H9 (cell line): ENCODE measurements at regions not wholly inside any gene's neighbourhood (a gene's known extent, or its start where the extent isn't known, plus 50 kb on each side); places are given as distances from the start of the nearest gene placed in this dataset.

Experiments used
- DNase-seq: peaks from one replicate; pipeline ENCODE4 v3.0.0-alpha.2; 2017
- H2AFZ ChIP-seq: one replicate; pipeline ENCODE4 v1.6.1; 2013; ENCODE audit warnings: mild to moderate bottlenecking, low read length, control low read depth, moderate library complexity
- H2AK5ac ChIP-seq: 2 replicates; pipeline ENCODE4 v1.6.1; 2013; ENCODE audit warnings: low read length, control low read depth, mixed read lengths; ENCODE audit not compliant: insufficient read length
- H2BK120ac ChIP-seq: one replicate; pipeline ENCODE4 v1.6.1; 2013; ENCODE audit warnings: low read depth, mild to moderate bottlenecking, low read length, control low read depth, inconsistent platforms; ENCODE audit not compliant: poor library complexity, severe bottlenecking
- H2BK12ac ChIP-seq: 2 replicates; pipeline ENCODE4 v1.6.1; 2013; ENCODE audit warnings: low read length, control low read depth, mixed read lengths, low read depth; ENCODE audit not compliant: insufficient read length
- H2BK15ac ChIP-seq: 2 replicates; pipeline ENCODE4 v1.6.1; 2013; ENCODE audit warnings: low read depth, low read length, control low read depth
- H2BK20ac ChIP-seq: one replicate; pipeline ENCODE4 v1.6.1; 2013; ENCODE audit warnings: low read depth, mild to moderate bottlenecking, low read length, control low read depth, inconsistent platforms; ENCODE audit not compliant: poor library complexity, severe bottlenecking
- H2BK5ac ChIP-seq: 2 replicates; pipeline ENCODE4 v1.6.1; 2013; ENCODE audit warnings: low read length, control low read depth, mixed read lengths; ENCODE audit not compliant: insufficient read length
- H3K14ac ChIP-seq: 2 replicates; pipeline ENCODE4 v1.6.1; 2013; ENCODE audit warnings: low read length, control low read depth; ENCODE audit not compliant: insufficient read depth
- H3K18ac ChIP-seq: 2 replicates; pipeline ENCODE4 v1.6.1; 2013; ENCODE audit warnings: low read depth, mild to moderate bottlenecking, mixed read lengths, low read length, control low read depth; ENCODE audit not compliant: insufficient read length
- H3K23ac ChIP-seq: 2 replicates; pipeline ENCODE4 v1.6.1; 2013; ENCODE audit warnings: low read length, control low read depth, mixed read lengths, low read depth; ENCODE audit not compliant: insufficient read length
- H3K23me2 ChIP-seq: 2 replicates; pipeline ENCODE4 v1.6.1; 2013; ENCODE audit warnings: low read depth, mild to moderate bottlenecking, mixed read lengths, low read length, control low read depth; ENCODE audit not compliant: insufficient read length, poor library complexity, severe bottlenecking
- H3K27ac ChIP-seq: 2 replicates; pipeline ENCODE4 v1.5.1; 2013; ENCODE audit warnings: low read length, control low read depth, mixed read lengths, low read depth; ENCODE audit not compliant: insufficient read length
- H3K27me3 ChIP-seq: 2 replicates; pipeline ENCODE4 v1.6.1; 2013; ENCODE audit warnings: low read length, control low read depth, inconsistent platforms; ENCODE audit not compliant: insufficient read depth
- H3K4ac ChIP-seq: 2 replicates; pipeline ENCODE4 v1.6.1; 2013; ENCODE audit warnings: low read depth, mild to moderate bottlenecking, control low read depth, inconsistent platforms, low read length, moderate library complexity
- H3K4me1 ChIP-seq: 2 replicates; pipeline ENCODE4 v1.6.1; 2013; ENCODE audit warnings: low read length, control low read depth, inconsistent platforms; ENCODE audit not compliant: insufficient read depth
- H3K4me2 ChIP-seq: 2 replicates; pipeline ENCODE4 v1.6.1; 2013; ENCODE audit warnings: low read length, control low read depth, mixed read lengths; ENCODE audit not compliant: insufficient read length, insufficient read depth
- H3K56ac ChIP-seq: 2 replicates; pipeline ENCODE4 v1.6.1; 2013; ENCODE audit warnings: low read depth, mild to moderate bottlenecking, mixed read lengths, low read length, control low read depth; ENCODE audit not compliant: insufficient read length
- H3K79me1 ChIP-seq: 2 replicates; pipeline ENCODE4 v1.6.1; 2013; ENCODE audit warnings: low read depth, mild to moderate bottlenecking, moderate library complexity, low read length, control low read depth, inconsistent platforms; ENCODE audit not compliant: insufficient read depth, poor library complexity, severe bottlenecking
- H3K79me2 ChIP-seq: 2 replicates; pipeline ENCODE4 v1.6.1; 2013; ENCODE audit warnings: low read length, control low read depth, inconsistent platforms; ENCODE audit not compliant: insufficient read depth
- H3K9ac ChIP-seq: 2 replicates; pipeline ENCODE4 v1.6.1; 2013; ENCODE audit warnings: low read length, control low read depth, mixed read lengths; ENCODE audit not compliant: insufficient read length; ENCODE audit errors: extremely low read depth
- H3K9me3 ChIP-seq: one replicate; pipeline ENCODE4 v1.6.1; 2013; ENCODE audit warnings: low read depth, low read length, inconsistent platforms; ENCODE audit not compliant: control insufficient read depth
- H3T11ph ChIP-seq: one replicate; pipeline ENCODE4 v1.6.1; 2013; ENCODE audit warnings: mild to moderate bottlenecking, low read length, control low read depth, inconsistent platforms
- H4K20me1 ChIP-seq: one replicate; pipeline ENCODE4 v1.6.1; 2013; ENCODE audit not compliant: control insufficient read depth, insufficient read length, insufficient read depth
- H4K5ac ChIP-seq: 2 replicates; pipeline ENCODE4 v1.6.1; 2013; ENCODE audit warnings: low read depth, mild to moderate bottlenecking, mixed read lengths, low read length, control low read depth; ENCODE audit not compliant: insufficient read length
- H4K8ac ChIP-seq: replicated peaks from 2 replicates; pipeline ENCODE4 v1.6.1; 2013; ENCODE audit warnings: low read length, control low read depth, mixed read lengths, low read depth; ENCODE audit not compliant: insufficient read length
- H4K91ac ChIP-seq: 2 replicates; pipeline ENCODE4 v1.6.1; 2013; ENCODE audit warnings: low read depth, mild to moderate bottlenecking, moderate library complexity, mixed read lengths, low read length, control low read depth; ENCODE audit not compliant: insufficient read length
- H3K27ac Mint-ChIP-seq, 3 experiments: 2 replicates in 2 of 3; 3 replicates in 1 of 3; pipeline ENCODE4 v1.8.0; 2020 to 2021; ENCODE audit warnings: mixed read lengths in 3 of 3, mild to moderate bottlenecking in 1 of 3, moderate library complexity in 1 of 3
- H3K27me3 Mint-ChIP-seq: 2 replicates; pipeline ENCODE4 v1.8.0; 2021; ENCODE audit warnings: low read depth, mild to moderate bottlenecking, moderate library complexity, mixed read lengths
- H3K36me3 Mint-ChIP-seq, 3 experiments: 2 replicates in 2 of 3; 3 replicates in 1 of 3; pipeline ENCODE4 v1.8.0; 2020 to 2021; ENCODE audit warnings: low read depth in 3 of 3, mixed read lengths in 3 of 3; ENCODE audit not compliant: insufficient read depth in 1 of 3
- H3K4me1 Mint-ChIP-seq, 2 experiments: 2 replicates each; pipeline ENCODE4 v1.8.0; 2020; ENCODE audit warnings: mixed read lengths in 2 of 2
- H3K4me3 Mint-ChIP-seq, 2 experiments: 2 replicates in 1 of 2; 3 replicates in 1 of 2; pipeline ENCODE4 v1.8.0; 2020 to 2021; ENCODE audit warnings: mild to moderate bottlenecking in 2 of 2, mixed read lengths in 2 of 2, moderate library complexity in 1 of 2
- H3K9me3 Mint-ChIP-seq, 2 experiments: 2 replicates in 1 of 2; 3 replicates in 1 of 2; pipeline ENCODE4 v1.8.0; 2020; ENCODE audit warnings: mild to moderate bottlenecking in 2 of 2, mixed read lengths in 2 of 2, moderate library complexity in 1 of 2
- CTCF ChIP-seq: fragments of 200-600 bp; sonication (generic); conservative IDR thresholded peaks from 3 replicates; pipeline ENCODE4 v1.8.0; 2021; ENCODE audit warnings: antibody characterized with exemption, mild to moderate bottlenecking
- WGBS: extraction: QIAGEN DNeasy Blood & Tissue Kit; methylation state at CpG from one replicate; pipeline ENCODE4 v1.1.7; 2013; ENCODE audit warnings: missing lambda C conversion rate, low lambda C conversion rate, mixed read lengths; ENCODE audit not compliant: insufficient read length; ENCODE audit errors: extremely low coverage; 5-methylcytosine and 5-hydroxymethylcytosine counted together

- H2BK20ac ChIP-seq: no peak overlapping the region
- H3K27me3 ChIP-seq: no peaks in the 10 kb centered on the region
- H3T11ph ChIP-seq: no peak overlapping the region
- H4K20me1 ChIP-seq: no peaks in the 10 kb centered on the region
- 0 out of 7 replicates have a peak overlapping the region, but pooled peaks of 1 of the 3 experiments have one; percentile 10 for H3K27ac Mint-ChIP-seq
- H2AFZ ChIP-seq: no peak overlapping the region
- H3K27ac ChIP-seq: no peak overlapping the region
- H3K4me1 ChIP-seq: no peaks in the 10 kb centered on the region
- no peak overlapping the region for H3K14ac ChIP-seq
- WGBS: no CpG with 5 or more reads among the region's 5 CpGs
- H3K36me3 Mint-ChIP-seq: no peaks in the 10 kb centered on the region
- no peak overlapping the region for H4K5ac ChIP-seq
- no peaks in the 10 kb centered on the region for H3K9me3 Mint-ChIP-seq
- no peak overlapping the region for H3K18ac ChIP-seq
- no peaks in the 10 kb centered on the region for H3K27me3 Mint-ChIP-seq
- H3K79me2 ChIP-seq: no peaks in the 10 kb centered on the region
- H2BK12ac ChIP-seq: no peak overlapping the region
- H4K91ac ChIP-seq: no peak overlapping the region
- no peaks in the 10 kb centered on the region for H3K9me3 ChIP-seq
- no peak overlapping the region for H2AK5ac ChIP-seq
- DNase-seq: no peak
- no peaks in the 10 kb centered on the region for H3K4me1 Mint-ChIP-seq
- no peak overlapping the region for H2BK5ac ChIP-seq
- TF ChIP-seq CTCF: no peak
- H3K9ac ChIP-seq: no peak overlapping the region
- no peak overlapping the region for H3K4me2 ChIP-seq
- H4K8ac ChIP-seq: no peak overlapping the region
- no peak overlapping the region for H3K56ac ChIP-seq
- H3K23ac ChIP-seq: no peak overlapping the region
- no peaks in the 10 kb centered on the region for H3K23me2 ChIP-seq
- no peak overlapping the region for H2BK120ac ChIP-seq
- H2BK15ac ChIP-seq: no peak overlapping the region
- no peak overlapping the region for H3K4ac ChIP-seq
- H3K4me3 Mint-ChIP-seq: no peak overlapping the region
- H3K79me1 ChIP-seq: no peaks in the 10 kb centered on the region
Observed at GRCh38 chr2:19187323-19188020, 171.0 kb downstream of the OSR1 start.
